Neural cell (in vitro differentiated cells): ENCODE measurements at regions not wholly inside any gene's neighbourhood (a gene's known extent, or its start where the extent isn't known, plus 50 kb on each side); places are given as distances from the start of the nearest gene placed in this dataset.

Source experiments
- H2AFZ ChIP-seq: fragments of 200-600, 300-800 bp; sonication (generic), shearing (Covaris generic); 2 replicates; pipeline ENCODE4 v1.6.0; 2014; ENCODE audit warnings: low read depth, mild to moderate bottlenecking, antibody characterized with exemption, low read length, moderate library complexity
- H3F3A ChIP-seq: fragments of 200-600 bp; shearing (Covaris generic); 2 replicates; pipeline ENCODE4 v1.6.1; 2016; ENCODE audit warnings: mild to moderate bottlenecking, moderate library complexity, mixed read lengths, antibody characterized with exemption, low read length; ENCODE audit not compliant: insufficient read depth, poor library complexity, severe bottlenecking
- H3K27ac ChIP-seq: fragments of 200-600, 300-800 bp; sonication (generic), shearing (Covaris generic); 2 replicates; pipeline ENCODE4 v1.5.1; 2014; ENCODE audit warnings: mild to moderate bottlenecking, low read length, moderate library complexity
- H3K27me3 ChIP-seq: fragments of 300-800, 200-600 bp; sonication (generic), shearing (Covaris generic); 2 replicates; pipeline ENCODE4 v1.6.0; 2014; ENCODE audit warnings: mild to moderate bottlenecking, low read depth, low read length, moderate library complexity; ENCODE audit not compliant: insufficient read depth
- H3K36me3 ChIP-seq: fragments of 300-800, 200-600 bp; sonication (generic), shearing (Covaris generic); 2 replicates; pipeline ENCODE4 v1.5.1; 2014; ENCODE audit warnings: mild to moderate bottlenecking, antibody characterized with exemption, low read length, moderate library complexity; ENCODE audit not compliant: insufficient read depth
- H3K4me2 ChIP-seq: fragments of 300-800, 200-600 bp; sonication (generic), shearing (Covaris generic); 2 replicates; pipeline ENCODE4 v1.6.0; 2014; ENCODE audit warnings: mild to moderate bottlenecking, low read length
- H3K4me3 ChIP-seq: fragments of 300-800, 200-600 bp; sonication (generic), shearing (Covaris generic); 2 replicates; pipeline ENCODE4 v1.5.1; 2014; ENCODE audit warnings: mild to moderate bottlenecking, low read length, moderate library complexity
- H3K79me2 ChIP-seq: fragments of 200-600 bp; shearing (Covaris generic); replicated peaks from 2 replicates; pipeline ENCODE4 v1.6.0; 2014; ENCODE audit warnings: mild to moderate bottlenecking, low read length, moderate library complexity; ENCODE audit not compliant: insufficient read depth
- H3K9ac ChIP-seq: fragments of 300-800, 200-600 bp; sonication (generic), shearing (Covaris generic); 2 replicates; pipeline ENCODE4 v1.6.1; 2016; ENCODE audit warnings: mild to moderate bottlenecking, low read length, mixed read lengths
- H3K9me2 ChIP-seq: fragments of 200-600 bp; shearing (Covaris generic); 2 replicates; pipeline ENCODE4 v1.6.1; 2016; ENCODE audit warnings: mild to moderate bottlenecking, low read length, mixed read lengths; ENCODE audit not compliant: insufficient read depth
- H3K9me3 ChIP-seq: fragments of 200-600, 300-800 bp; sonication (generic), shearing (Covaris generic); 2 replicates; pipeline ENCODE4 v1.6.1; 2016; ENCODE audit warnings: mild to moderate bottlenecking, mixed run types, low read length, moderate library complexity, mixed read lengths
- H4K20me1 ChIP-seq: fragments of 200-600 bp; shearing (Covaris generic); 2 replicates; pipeline ENCODE4 v1.6.1; 2016; ENCODE audit warnings: mild to moderate bottlenecking, mixed run types; ENCODE audit not compliant: insufficient read depth
- EP300 ChIP-seq: fragments of 450-650 bp; conservative IDR thresholded peaks from 2 replicates; pipeline ENCODE4 v1.6.1; 2014; ENCODE audit warnings: antibody characterized with exemption, mild to moderate bottlenecking, moderate library complexity; ENCODE audit not compliant: poor library complexity, severe bottlenecking
- EZH2 ChIP-seq: fragments of 200-600, 300-800 bp; shearing (Covaris generic), sonication (generic); IDR thresholded peaks from 2 replicates; pipeline ENCODE4 v1.6.1; 2014; ENCODE audit warnings: antibody characterized with exemption, low read length, borderline replicate concordance, mild to moderate bottlenecking; ENCODE audit not compliant: insufficient read depth, poor library complexity, severe bottlenecking
- MXI1 ChIP-seq: fragments of 450-650 bp; conservative IDR thresholded peaks from 2 replicates; pipeline ENCODE4 v1.6.1; 2014; ENCODE audit warnings: antibody characterized with exemption, mild to moderate bottlenecking; ENCODE audit not compliant: poor library complexity, severe bottlenecking
- POLR2AphosphoS5 ChIP-seq: IDR thresholded peaks from 2 replicates; pipeline ENCODE4 v1.6.1; 2012
- RAD21 ChIP-seq: fragments of 450-650 bp; conservative IDR thresholded peaks from 2 replicates; pipeline ENCODE4 v1.6.1; 2014; ENCODE audit warnings: antibody characterized with exemption, mild to moderate bottlenecking, moderate library complexity
- SMC3 ChIP-seq: fragments of 450-650 bp; conservative IDR thresholded peaks from 2 replicates; pipeline ENCODE4 v1.6.1; 2014; ENCODE audit warnings: antibody characterized with exemption, mild to moderate bottlenecking, moderate library complexity; ENCODE audit not compliant: poor library complexity
- TAF1 ChIP-seq: IDR thresholded peaks from 2 replicates; pipeline ENCODE4 v1.6.1; 2012; ENCODE audit warnings: low read depth
- TF ChIP-seq, protein P1 (sequence below): fragments of 450-650 bp; IDR thresholded peaks from 2 replicates; pipeline ENCODE4 v1.5.1; 2014; ENCODE audit warnings: antibody characterized with exemption, mild to moderate bottlenecking, moderate library complexity; ENCODE audit not compliant: poor library complexity, severe bottlenecking
- TF ChIP-seq, protein P2 (sequence below): IDR thresholded peaks from 2 replicates; pipeline ENCODE4 v1.6.1; 2012; ENCODE audit warnings: borderline replicate concordance

- Histone ChIP-seq H3K36me3 (no peaks in the 10 kb centered on the region), H3K9me2 (no peaks in the 10 kb centered on the region), H3K27me3 (no peaks in the 10 kb centered on the region), H3F3A (no peaks in the 10 kb centered on the region), H4K20me1 (no peaks in the 10 kb centered on the region), H3K4me3 (no peak overlapping the region), H2AFZ (no peak overlapping the region), H3K9me3 (no peaks in the 10 kb centered on the region), H3K4me2 (no peak overlapping the region), H3K79me2 (no peaks in the 10 kb centered on the region), H3K9ac (no peak overlapping the region), H3K27ac (no peak overlapping the region)
- no peak for TF ChIP-seq MXI1
- no peak for TF ChIP-seq EZH2
- TF ChIP-seq POLR2AphosphoS5: no peak
- TF ChIP-seq EP300: no peak
- TF ChIP-seq, protein P1, sequence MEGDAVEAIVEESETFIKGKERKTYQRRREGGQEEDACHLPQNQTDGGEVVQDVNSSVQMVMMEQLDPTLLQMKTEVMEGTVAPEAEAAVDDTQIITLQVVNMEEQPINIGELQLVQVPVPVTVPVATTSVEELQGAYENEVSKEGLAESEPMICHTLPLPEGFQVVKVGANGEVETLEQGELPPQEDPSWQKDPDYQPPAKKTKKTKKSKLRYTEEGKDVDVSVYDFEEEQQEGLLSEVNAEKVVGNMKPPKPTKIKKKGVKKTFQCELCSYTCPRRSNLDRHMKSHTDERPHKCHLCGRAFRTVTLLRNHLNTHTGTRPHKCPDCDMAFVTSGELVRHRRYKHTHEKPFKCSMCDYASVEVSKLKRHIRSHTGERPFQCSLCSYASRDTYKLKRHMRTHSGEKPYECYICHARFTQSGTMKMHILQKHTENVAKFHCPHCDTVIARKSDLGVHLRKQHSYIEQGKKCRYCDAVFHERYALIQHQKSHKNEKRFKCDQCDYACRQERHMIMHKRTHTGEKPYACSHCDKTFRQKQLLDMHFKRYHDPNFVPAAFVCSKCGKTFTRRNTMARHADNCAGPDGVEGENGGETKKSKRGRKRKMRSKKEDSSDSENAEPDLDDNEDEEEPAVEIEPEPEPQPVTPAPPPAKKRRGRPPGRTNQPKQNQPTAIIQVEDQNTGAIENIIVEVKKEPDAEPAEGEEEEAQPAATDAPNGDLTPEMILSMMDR: no peak
- no peak for TF ChIP-seq SMC3
- TF ChIP-seq, protein P2, sequence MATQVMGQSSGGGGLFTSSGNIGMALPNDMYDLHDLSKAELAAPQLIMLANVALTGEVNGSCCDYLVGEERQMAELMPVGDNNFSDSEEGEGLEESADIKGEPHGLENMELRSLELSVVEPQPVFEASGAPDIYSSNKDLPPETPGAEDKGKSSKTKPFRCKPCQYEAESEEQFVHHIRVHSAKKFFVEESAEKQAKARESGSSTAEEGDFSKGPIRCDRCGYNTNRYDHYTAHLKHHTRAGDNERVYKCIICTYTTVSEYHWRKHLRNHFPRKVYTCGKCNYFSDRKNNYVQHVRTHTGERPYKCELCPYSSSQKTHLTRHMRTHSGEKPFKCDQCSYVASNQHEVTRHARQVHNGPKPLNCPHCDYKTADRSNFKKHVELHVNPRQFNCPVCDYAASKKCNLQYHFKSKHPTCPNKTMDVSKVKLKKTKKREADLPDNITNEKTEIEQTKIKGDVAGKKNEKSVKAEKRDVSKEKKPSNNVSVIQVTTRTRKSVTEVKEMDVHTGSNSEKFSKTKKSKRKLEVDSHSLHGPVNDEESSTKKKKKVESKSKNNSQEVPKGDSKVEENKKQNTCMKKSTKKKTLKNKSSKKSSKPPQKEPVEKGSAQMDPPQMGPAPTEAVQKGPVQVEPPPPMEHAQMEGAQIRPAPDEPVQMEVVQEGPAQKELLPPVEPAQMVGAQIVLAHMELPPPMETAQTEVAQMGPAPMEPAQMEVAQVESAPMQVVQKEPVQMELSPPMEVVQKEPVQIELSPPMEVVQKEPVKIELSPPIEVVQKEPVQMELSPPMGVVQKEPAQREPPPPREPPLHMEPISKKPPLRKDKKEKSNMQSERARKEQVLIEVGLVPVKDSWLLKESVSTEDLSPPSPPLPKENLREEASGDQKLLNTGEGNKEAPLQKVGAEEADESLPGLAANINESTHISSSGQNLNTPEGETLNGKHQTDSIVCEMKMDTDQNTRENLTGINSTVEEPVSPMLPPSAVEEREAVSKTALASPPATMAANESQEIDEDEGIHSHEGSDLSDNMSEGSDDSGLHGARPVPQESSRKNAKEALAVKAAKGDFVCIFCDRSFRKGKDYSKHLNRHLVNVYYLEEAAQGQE: no peak
- TF ChIP-seq RAD21: no peak
- no peak for TF ChIP-seq TAF1
Measured at GRCh38 chr20:58140787-58141425, 87.5 kb downstream of the ANKRD60 start.

GRCh38 chr20:58139849-58140786 lies 88.3 kb downstream of the ANKRD60 start:
- no peak overlapping the region for H3K4me2 ChIP-seq
- no peaks in the 10 kb centered on the region for H3F3A ChIP-seq
- no peak overlapping the region for H3K27ac ChIP-seq
- no peaks in the 10 kb centered on the region for H3K36me3 ChIP-seq
- no peaks in the 10 kb centered on the region for H3K27me3 ChIP-seq
- H3K9me2 ChIP-seq: no peaks in the 10 kb centered on the region
- H3K9ac ChIP-seq: no peak overlapping the region
- TF ChIP-seq, protein P2: no peak
- no peak for TF ChIP-seq EP300
- TF ChIP-seq MXI1: no peak
- TF ChIP-seq, protein P1: no peak
- TF ChIP-seq SMC3: no peak
- no peak for TF ChIP-seq RAD21
- TF ChIP-seq EZH2: no peak
- TF ChIP-seq TAF1: no peak
- no peak for TF ChIP-seq POLR2AphosphoS5
- H2AFZ ChIP-seq: no peak overlapping the region
- H4K20me1 ChIP-seq: no peaks in the 10 kb centered on the region
- no peak overlapping the region for H3K4me3 ChIP-seq
- no peaks in the 10 kb centered on the region for H3K9me3 ChIP-seq
- H3K79me2 ChIP-seq: no peaks in the 10 kb centered on the region
